G401.6 (cell line): ENCODE measurements at regions not wholly inside any gene's neighbourhood (a gene's known extent, or its start where the extent isn't known, plus 50 kb on each side); places are given as distances from the start of the nearest gene placed in this dataset.
"Not testable (repeated sequence)": the region's sequence is repeated elsewhere in the genome, so short reads cannot be mapped to it uniquely, and the experiment has no call there.

Experiments used
- FAIRE-seq: peaks from 2 replicates; lab custom pipeline; 2012; peaks lifted over from hg19 to GRCh38; lab: Jason Lieb, UNC

DNA sequence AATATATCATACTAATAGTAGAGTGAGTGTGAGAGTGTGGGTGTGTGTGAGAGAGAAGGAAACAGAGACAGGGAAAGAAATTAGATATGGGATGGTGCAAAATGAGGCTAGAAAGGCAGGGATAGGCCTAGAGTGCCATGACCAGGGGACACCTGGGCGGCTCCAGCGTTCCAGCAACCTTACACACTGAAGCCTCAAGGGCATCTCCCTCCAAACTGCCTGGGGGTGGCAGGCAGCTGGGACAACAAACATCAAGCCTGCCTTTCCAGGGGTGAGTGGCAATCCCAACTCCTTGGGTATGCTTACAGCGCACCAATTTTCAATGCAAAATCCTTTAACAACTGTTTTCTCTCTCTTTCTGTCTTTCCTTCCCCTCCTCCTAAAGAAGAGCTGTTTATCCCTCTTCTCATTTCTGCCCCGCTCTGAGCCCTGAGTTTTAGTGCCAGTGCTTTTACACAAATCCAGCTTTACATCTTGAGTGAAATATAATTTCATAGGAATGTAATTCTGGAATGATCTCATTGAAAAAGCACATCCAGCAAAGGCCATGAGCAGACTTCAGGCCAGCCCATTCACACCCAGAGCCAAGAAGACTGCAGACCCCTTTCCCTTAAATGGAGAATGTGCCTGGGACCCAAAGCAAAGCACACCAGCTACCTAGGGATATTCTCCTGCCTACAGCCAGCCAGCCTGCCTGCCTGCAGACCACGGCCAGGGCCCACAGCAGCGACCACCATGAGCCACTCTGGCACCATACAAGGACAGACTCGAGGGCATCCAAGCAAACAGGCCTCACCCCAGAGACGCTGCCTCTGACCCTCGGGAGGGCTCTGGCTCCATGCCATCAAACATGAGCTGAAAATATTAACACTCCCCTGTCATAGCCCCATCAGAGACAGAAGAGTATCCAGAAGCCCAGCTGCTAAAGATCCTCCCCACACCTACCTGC, 90.3 kb downstream of the RPL27A start:
- no peak for FAIRE-seq

DNA sequence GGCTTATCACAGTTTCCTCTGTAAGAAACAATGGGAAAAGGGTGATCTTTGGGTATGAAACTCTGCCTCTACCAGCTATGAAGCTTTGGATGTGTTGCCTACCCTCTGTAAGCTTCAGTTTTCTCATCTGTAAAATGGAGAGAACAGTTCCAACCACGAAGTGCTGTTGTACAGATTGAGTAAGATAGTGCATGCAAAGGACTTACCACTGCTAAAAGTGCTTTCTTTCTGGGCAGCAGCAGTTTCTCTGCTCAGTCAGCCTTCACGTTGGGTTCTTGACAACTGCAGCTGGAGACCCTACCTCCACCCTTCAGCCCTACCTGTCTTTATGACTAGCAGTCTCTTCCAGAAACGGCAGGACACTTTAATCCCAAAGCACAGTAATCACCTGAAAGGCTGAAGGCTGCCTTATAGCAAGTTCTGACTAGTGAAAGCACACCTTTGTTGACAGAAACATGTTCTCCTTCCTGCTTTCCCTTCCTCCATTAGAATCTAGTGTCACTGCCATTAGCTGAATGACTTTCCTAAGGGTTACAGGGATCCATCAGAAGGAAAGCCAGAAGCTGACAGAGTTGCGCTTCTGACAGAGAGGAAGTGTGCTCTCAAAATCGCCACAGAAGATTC, 91.4 kb downstream of the RPL27A start:
- no peak for FAIRE-seq

DNA sequence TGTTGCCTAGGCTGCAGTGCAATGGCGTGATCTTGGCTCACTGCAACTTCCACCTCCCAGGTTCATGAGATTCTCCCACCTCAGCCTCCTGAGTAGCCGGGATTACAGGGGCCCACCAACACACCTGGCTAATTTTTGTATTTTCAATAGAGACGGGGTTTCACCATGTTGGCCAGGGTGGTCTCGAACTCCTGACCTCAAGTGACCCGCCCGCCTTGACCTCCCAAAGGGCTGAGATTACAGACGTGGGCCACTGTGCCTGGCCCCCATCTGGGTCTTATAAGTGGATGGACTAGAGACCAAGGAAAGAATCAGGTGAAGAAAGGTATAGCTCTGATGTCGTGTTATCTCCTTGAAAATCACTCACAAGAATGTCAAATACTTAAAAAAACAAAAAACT, 92.3 kb downstream of the RPL27A start:
- not testable (repeated sequence) for FAIRE-seq

DNA sequence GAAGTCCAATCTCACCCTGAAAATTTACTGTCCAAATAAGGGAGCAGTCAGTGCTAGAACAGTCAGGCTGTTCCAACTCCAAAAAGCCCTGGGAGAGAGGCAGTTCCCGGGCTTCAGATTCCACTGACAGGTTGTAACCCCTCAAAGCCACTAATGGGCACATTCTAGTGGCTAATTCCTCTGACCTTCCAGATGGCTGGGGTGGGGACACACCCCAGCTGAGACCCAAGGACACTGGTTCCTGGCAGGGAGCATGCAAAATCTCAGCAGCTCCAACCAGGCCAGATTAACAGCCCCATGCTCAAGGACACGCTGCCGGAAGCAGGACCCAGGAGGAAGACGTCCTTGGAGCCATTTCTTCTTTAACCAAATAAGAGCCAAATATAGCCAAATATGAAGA, 92.7 kb downstream of the RPL27A start:
- no peak for FAIRE-seq

GRCh38 chr11:8775734-8776133, 93.1 kb downstream of the RPL27A start:
- FAIRE-seq: no peak

- no peak for FAIRE-seq
Observed at GRCh38 chr11:8776209-8776608, 93.6 kb downstream of the RPL27A start.

DNA sequence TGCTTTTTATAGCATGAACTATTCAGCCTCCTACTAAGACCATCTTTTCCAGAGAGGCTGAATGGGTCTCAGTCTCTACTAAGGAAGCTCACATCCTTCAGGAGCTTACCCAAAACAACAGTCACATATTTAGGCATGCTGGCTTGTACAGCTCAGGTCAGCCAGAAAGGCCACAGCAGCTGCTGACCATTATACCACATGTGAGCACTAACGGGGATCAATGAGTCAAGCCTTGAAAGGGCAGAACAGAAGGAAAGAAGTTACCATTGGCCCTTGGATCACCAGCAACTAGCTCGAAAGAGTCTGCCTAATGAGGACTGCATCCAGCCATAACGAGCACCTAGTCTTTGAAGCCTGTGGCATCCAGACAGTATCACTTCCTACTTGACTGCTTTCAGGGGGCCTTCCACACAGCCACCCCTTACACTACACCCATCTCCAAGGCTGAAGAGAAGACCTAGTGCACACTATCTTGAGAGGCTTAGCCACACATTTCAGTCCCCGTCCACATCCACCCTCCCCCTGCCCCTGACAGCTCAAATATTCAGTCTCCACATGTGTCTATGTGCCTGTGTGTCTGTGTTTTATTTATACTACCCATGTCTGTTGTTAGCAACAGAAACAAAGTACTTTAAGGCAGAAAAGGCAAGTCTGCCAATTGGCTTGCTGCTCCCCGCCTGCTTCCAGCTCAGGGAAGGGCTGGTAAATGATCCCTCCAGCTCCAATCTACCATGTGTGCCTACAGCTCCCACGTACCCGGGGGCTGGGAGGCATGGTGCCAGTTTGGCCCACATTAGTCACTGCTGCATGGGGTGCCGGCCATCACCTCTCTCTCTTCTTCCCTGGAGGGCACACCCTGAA, 95.5 kb downstream of the RPL27A start:
- FAIRE-seq: no peak

DNA sequence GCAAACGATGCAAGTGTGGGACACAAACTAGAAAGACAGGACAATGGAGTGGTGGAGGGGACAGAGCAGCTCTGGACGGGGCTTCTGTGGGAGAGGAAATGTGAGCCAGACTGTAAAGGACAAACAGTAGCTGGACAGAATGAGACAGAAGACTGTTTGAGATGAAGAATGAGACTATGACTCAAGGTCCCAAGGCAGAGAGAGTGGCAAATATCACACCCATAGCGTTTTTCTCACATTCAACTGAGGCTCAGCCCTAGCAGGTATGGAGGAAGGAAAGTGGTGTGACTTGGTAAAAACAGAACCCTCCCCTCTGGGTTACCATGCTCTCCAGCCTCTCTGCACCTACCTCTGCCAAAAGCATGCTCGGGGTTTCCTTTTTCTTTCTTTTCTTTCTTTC, 96.5 kb downstream of the RPL27A start:
- no peak for FAIRE-seq

GRCh38 chr11:8779732-8780131, 97.1 kb downstream of the RPL27A start:
- FAIRE-seq: no peak

GRCh38 chr11:8784954-8785353, 102.4 kb downstream of the RPL27A start:
- no peak for FAIRE-seq

DNA sequence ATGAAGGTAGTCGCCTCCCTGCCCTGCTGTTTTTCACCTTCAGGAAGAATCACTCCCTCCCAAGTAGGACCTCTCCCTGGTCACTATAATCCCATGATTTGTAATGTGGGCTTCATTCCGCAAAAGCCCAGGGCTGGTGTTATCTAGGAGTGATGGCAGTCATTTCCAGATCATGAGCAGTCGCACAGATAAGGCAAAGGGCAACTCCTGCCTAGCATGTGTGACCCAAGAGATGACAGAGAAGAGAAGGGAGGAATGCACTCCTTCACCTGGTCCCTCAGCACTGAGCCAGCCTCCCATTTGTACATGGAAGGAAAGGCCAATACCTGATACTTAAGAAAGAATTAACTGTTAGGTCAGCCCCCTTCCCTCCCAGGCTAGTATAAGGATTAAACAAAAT, 102.9 kb downstream of the RPL27A start:
- FAIRE-seq: no peak

GRCh38 chr11:8785998-8786397, 103.4 kb downstream of the RPL27A start:
- FAIRE-seq: no peak

DNA sequence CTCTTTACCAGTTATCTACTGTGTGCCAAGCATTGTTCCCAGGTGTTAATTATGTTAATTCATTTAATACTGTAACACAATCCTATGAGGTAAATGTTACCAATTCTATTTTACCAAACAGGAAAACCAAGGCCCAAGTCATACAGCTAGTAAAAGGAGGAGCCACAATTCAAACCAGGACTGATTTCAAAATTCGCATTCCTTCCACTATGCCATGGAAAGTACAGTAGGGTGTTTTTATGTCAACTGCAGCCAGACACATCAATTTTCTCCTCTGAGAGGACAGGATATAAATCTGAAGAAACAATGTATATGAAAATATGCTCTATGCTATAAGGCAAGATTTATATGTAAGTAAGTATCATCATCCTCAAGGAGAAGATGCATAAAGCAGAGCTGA, 104.3 kb downstream of the RPL27A start:
- FAIRE-seq: no peak

DNA sequence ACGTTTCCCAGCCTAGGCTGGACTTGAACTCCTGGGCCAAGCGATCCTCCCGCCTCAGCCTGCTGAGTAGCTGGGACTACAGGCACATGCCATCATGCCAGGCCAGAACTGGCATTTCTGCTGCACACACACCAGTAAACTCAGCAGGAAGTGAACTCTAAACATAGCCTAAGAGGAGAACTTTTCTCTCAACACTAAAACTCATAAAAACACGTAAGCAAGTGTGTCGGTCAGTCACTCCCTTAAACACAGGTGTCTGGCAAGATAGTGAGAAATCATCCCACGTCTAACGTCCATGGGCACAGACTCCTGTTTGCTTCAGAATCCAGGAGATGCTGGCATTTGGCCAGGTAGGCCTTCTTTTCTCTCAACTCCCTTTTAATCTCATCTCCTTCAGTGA, 104.8 kb downstream of the RPL27A start:
- no peak for FAIRE-seq

GRCh38 chr11:8788616-8789015, 106.0 kb downstream of the RPL27A start:
- FAIRE-seq: no peak

- no peak for FAIRE-seq
Observed at GRCh38 chr11:8789864-8790263, 107.3 kb downstream of the RPL27A start.

DNA sequence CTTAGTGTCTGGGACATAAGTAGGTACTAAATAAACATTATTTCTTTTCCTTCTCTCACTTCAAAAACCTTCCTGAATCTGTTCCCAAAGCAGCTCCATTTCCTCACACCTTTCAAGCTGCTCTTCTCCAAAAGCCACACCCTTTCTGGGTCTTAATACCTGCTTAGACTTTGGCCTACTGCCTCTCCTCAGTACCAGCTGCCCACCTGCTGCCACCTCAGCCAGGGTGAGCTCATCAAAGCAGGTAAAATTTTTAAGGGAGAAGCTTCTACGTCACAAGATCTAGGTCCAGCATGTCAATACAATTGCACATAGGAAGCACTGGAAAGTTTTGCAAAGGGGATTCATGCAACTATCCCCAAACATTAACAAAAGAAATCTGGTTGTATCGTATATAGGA, 108.4 kb downstream of the RPL27A start:
- FAIRE-seq: no peak

DNA sequence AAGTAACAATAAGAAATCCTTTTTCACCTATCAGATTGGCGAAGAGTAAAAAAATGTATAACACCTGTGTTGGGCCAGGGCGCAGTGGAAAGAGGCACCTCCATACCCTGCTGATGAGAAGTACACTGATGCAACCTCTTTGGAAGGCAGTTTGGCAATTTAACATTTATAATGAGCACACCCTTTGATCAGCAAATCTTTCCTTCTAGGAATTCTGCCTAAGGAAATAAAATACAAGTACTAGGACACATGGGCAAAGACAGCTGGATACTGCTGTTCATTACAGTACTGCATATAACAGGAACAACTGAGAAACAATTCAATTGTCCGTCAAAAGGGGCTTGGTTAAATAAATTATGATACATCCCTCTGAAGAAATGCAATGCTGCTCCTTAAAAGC, 110.1 kb downstream of the RPL27A start:
- FAIRE-seq: no peak

- no peak for FAIRE-seq
Observed at GRCh38 chr11:8793114-8793777, 110.7 kb downstream of the RPL27A start.

GRCh38 chr11:8794126-8794525, 111.5 kb downstream of the RPL27A start:
- FAIRE-seq: no peak

- no peak for FAIRE-seq
Observed at GRCh38 chr11:8794677-8795103, 112.1 kb downstream of the RPL27A start.

DNA sequence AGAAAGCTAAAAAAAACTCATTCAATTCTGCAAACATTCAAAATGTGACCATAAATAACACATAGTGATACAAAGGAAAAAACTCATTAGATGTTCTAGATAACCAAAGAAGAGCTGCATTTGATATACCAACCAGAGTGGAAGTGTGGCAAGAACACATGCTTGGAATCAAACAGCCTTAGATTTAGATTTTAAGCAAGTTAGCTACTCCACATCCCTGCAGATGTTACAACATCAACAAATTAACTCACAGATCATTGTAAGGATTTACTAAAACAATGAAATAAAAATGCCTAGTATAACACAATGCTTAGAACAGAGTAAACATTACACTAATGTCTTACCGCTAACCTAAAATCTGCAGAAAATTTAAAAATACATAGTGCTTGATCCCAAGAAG, 114.0 kb upstream of the AKIP1 start:
- FAIRE-seq: no peak
